Esophagus squamous epithelium (tissue), 5 donors: ENCODE measurements at regions not wholly inside any gene's neighbourhood (a gene's known extent, or its start where the extent isn't known, plus 50 kb on each side); places are given as distances from the start of the nearest gene placed in this dataset.

Experiments
- DNase-seq: peaks from one replicate; lab custom pipeline; 2025; lab: John Stamatoyannopoulos, UW
- H3K27ac ChIP-seq, 4 donors: fragments of 200-600 bp; sonication (generic); one replicate each; pipeline ENCODE4 v1.5.1; 2016 to 2019; ENCODE audit warnings: mild to moderate bottlenecking in 1 of 4
- H3K27me3 ChIP-seq, 4 donors: fragments of 200-600 bp; sonication (generic); 1 replicate in 3 of 4; 2 replicates in 1 of 4; pipeline versions ENCODE4 v1.5.1 to v1.6.0; 2017 to 2021; ENCODE audit warnings: antibody characterized with exemption in 1 of 4
- H3K36me3 ChIP-seq, 3 donors: fragments of 200-600 bp; sonication (generic); one replicate each; pipeline ENCODE4 v1.5.1; 2016 to 2019
- H3K4me1 ChIP-seq, 3 donors: fragments of 200-600 bp; sonication (generic); one replicate each; pipeline ENCODE4 v1.5.1; 2017 to 2019
- H3K4me3 ChIP-seq, 4 donors: fragments of 200-600 bp; sonication (generic); 1 replicate in 3 of 4; 2 replicates in 1 of 4; pipeline ENCODE4 v1.5.1; 2016 to 2019; ENCODE audit warnings: mild to moderate bottlenecking in 2 of 4, moderate library complexity in 1 of 4
- H3K9me3 ChIP-seq, 3 donors: fragments of 200-600 bp; sonication (generic); one replicate each; pipeline ENCODE4 v1.5.1; 2016 to 2019
- CTCF ChIP-seq, 6 experiments: fragments of 450-650 bp in 4 of 6; fragments of 200-600 bp in 2 of 6; sonication (generic) in 2 of 6; IDR thresholded peaks; one replicate each; pipeline ENCODE4 v1.5.1; 2016 to 2019; ENCODE audit warnings: antibody characterized with exemption in 6 of 6, mild to moderate bottlenecking in 4 of 6, moderate library complexity in 4 of 6
- POLR2A ChIP-seq, 4 donors: fragments of 450-650 bp; IDR thresholded peaks; one replicate each; pipeline ENCODE4 v1.6.1; 2017; ENCODE audit warnings: antibody characterized with exemption in 4 of 4, mild to moderate bottlenecking in 4 of 4, moderate library complexity in 3 of 4
- WGBS, 2 donors: methylation state at CpG; one replicate each; pipeline ENCODE4 v1.1.5; 2018; 5-methylcytosine and 5-hydroxymethylcytosine counted together
- intact Hi-C: fragments of 100-400 bp; cut with DNase I; formaldehyde crosslinking; loops from one replicate; pipeline ENCODE4 v1.15.0; 2022
- donor health status: DM: yes; HTN: yes; CAD: no.

- 36 to 62% methylated on average over 4 of the region's 4 CpGs for whole genome bisulfite sequencing, 2 donors
- Histone ChIP-seq H3K36me3 (no peaks in the 10 kb centered on the region), H3K4me1 (no peaks in the 10 kb centered on the region), H3K4me3 (no peak overlapping the region), H3K9me3 (peaks cover 0 to 7% (median 0%) of the 10 kb centered on the region in 3 donors), H3K27me3 (no peaks in the 10 kb centered on the region), H3K27ac (no peak overlapping the region)
- intact Hi-C loops = no loop called here
- TF ChIP-seq POLR2A (IDR thresholded peaks at IDR 0.05) (no peak), CTCF (IDR thresholded peaks at IDR 0.05) (no peak)
- DNase-seq = no peak
Observed at GRCh38 chr3:835096-835495, 257.7 kb upstream of the CNTN6 start.

GRCh38 chr3:839981-840380, 252.8 kb upstream of the CNTN6 start:
- H3K27ac ChIP-seq = no peak overlapping the region
- WGBS, 2 donors = 32 to 38% methylated on average over 1 of the region's 1 CpG
- no peaks in the 10 kb centered on the region for H3K27me3 ChIP-seq
- intact Hi-C loops = no loop called here
- peaks cover 0 to 4% (median 0%) of the 10 kb centered on the region in 3 donors for H3K9me3 ChIP-seq
- H3K36me3 ChIP-seq = no peaks in the 10 kb centered on the region
- no peak overlapping the region for H3K4me3 ChIP-seq
- no peak for DNase-seq
- TF ChIP-seq CTCF (IDR thresholded peaks at IDR 0.05) = no peak
- no peak for TF ChIP-seq POLR2A (IDR thresholded peaks at IDR 0.05)
- no peaks in the 10 kb centered on the region for H3K4me1 ChIP-seq

- H3K9me3 ChIP-seq = no peaks in the 10 kb centered on the region
- WGBS, 2 donors = 37 to 45% methylated on average over 5 of the region's 5 CpGs
- no peaks in the 10 kb centered on the region for H3K4me1 ChIP-seq
- intact Hi-C loops = no loop called here
- no peak for TF ChIP-seq POLR2A (IDR thresholded peaks at IDR 0.05)
- H3K27ac ChIP-seq = no peak overlapping the region
- H3K4me3 ChIP-seq = no peak overlapping the region
- no peaks in the 10 kb centered on the region for H3K36me3 ChIP-seq
- no peaks in the 10 kb centered on the region for H3K27me3 ChIP-seq
- no peak for DNase-seq
Observed at GRCh38 chr3:851098-851790, 241.6 kb upstream of the CNTN6 start.

- Histone ChIP-seq H3K27ac (no peak overlapping the region), H3K4me1 (no peaks in the 10 kb centered on the region), H3K36me3 (no peaks in the 10 kb centered on the region), H3K27me3 (no peaks in the 10 kb centered on the region), H3K9me3 (no peaks in the 10 kb centered on the region), H3K4me3 (no peak overlapping the region)
- no peak for DNase-seq
- intact Hi-C loops = no loop called here
- TF ChIP-seq CTCF (IDR thresholded peaks at IDR 0.05) = no peak
- TF ChIP-seq POLR2A (IDR thresholded peaks at IDR 0.05) = no peak
- WGBS, 2 donors = 69 to 73% methylated on average over 3 to 4 of the region's 4 CpGs
Observed at GRCh38 chr3:852033-852432, 240.8 kb upstream of the CNTN6 start.

GRCh38 chr3:853489-853888, 239.3 kb upstream of the CNTN6 start:
- intact Hi-C loops = no loop called here
- DNase-seq = no peak
- Histone ChIP-seq H3K27ac (no peak overlapping the region), H3K36me3 (no peaks in the 10 kb centered on the region), H3K9me3 (peaks cover 0 to 10% (median 0%) of the 10 kb centered on the region in 3 donors), H3K4me1 (no peaks in the 10 kb centered on the region), H3K27me3 (no peaks in the 10 kb centered on the region), H3K4me3 (no peak overlapping the region)
- 61 to 82% methylated on average over 2 to 5 of the region's 5 CpGs for WGBS, 2 donors
- no peak for TF ChIP-seq POLR2A (IDR thresholded peaks at IDR 0.05)
- TF ChIP-seq CTCF (IDR thresholded peaks at IDR 0.05) = no peak
